ENCODE measurements at regions not wholly inside any gene's neighbourhood (a gene's known extent, or its start where the extent isn't known, plus 50 kb on each side); places are given as distances from the start of the nearest gene placed in this dataset.
"Not testable (repeated sequence)": the region's sequence is repeated elsewhere in the genome, so short reads cannot be mapped to it uniquely, and the experiment has no call there.

DNA sequence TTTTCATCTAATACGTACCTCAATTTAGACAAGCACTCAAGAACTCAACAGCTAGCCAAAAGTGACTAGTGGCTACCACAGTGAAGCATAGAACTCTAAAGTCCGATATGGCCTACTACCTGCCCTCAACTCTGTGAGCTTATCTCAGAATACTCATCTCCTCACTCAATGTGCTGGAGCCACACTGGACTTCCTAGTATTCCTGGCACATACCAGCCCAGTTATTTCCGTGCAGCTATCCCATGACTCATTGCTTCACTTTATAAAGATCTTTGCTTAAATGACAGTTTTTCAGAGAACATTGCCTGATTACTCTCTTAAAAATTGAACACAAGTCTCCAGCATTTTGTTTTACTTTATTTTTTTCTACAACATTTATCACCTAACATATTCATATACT, 524.7 kb downstream of the PYDC2 start:
- DNase-seq (ENCODE audit: low read depth, low spot score), result no peak
- no peak overlapping the region for H3K4me3 ChIP-seq (ENCODE audit: low read depth, low read length)
- TF ChIP-seq, protein P1, sequence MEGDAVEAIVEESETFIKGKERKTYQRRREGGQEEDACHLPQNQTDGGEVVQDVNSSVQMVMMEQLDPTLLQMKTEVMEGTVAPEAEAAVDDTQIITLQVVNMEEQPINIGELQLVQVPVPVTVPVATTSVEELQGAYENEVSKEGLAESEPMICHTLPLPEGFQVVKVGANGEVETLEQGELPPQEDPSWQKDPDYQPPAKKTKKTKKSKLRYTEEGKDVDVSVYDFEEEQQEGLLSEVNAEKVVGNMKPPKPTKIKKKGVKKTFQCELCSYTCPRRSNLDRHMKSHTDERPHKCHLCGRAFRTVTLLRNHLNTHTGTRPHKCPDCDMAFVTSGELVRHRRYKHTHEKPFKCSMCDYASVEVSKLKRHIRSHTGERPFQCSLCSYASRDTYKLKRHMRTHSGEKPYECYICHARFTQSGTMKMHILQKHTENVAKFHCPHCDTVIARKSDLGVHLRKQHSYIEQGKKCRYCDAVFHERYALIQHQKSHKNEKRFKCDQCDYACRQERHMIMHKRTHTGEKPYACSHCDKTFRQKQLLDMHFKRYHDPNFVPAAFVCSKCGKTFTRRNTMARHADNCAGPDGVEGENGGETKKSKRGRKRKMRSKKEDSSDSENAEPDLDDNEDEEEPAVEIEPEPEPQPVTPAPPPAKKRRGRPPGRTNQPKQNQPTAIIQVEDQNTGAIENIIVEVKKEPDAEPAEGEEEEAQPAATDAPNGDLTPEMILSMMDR (IDR thresholded peaks at IDR 0.05; ENCODE audit: insufficient read depth, low read length, missing control alignments), result no peak
- POLR2A ChIA-PET, result no interaction called here
- CTCF ChIA-PET, result no interaction called here

- H3K4me3 ChIP-seq (ENCODE audit: low read depth, low read length), result no peak overlapping the region
- ChIA-PET CTCF (no interaction called here), POLR2A (no interaction called here)
- DNase-seq (ENCODE audit: low read depth, low spot score), result no peak
- TF ChIP-seq, protein P1 (IDR thresholded peaks at IDR 0.05; ENCODE audit: insufficient read depth, low read length, missing control alignments), result no peak
Measured at GRCh38 chr3:191987831-191988350, 526.9 kb downstream of the PYDC2 start.

- POLR2A ChIA-PET, CTCF ChIA-PET: not testable (repeated sequence)
Measured at GRCh38 chr3:191993952-191994351, 533.0 kb downstream of the PYDC2 start.

DNA sequence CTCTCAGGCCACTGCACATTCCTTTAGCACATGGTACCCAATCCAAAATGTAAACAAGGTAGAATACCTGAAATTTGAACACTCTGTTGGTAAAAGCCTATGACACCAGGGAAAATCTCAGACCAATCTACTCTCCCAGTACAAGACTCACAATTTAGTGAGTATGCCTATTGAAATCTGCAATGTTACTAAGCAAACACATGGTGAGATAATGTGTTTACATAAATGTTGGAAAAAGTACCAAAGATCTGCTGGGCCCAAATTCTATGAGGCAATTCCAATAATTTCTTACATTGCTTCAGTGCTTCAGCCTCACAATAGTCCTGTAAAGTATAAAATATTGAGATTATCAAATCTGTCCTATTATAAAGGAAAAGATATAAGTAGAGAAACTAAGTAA, 536.1 kb downstream of the PYDC2 start:
- no peak overlapping the region for H3K4me3 ChIP-seq (ENCODE audit: low read depth, low read length)
- TF ChIP-seq, protein P1 (IDR thresholded peaks at IDR 0.05; ENCODE audit: insufficient read depth, low read length, missing control alignments), result no peak
- CTCF ChIA-PET, result no interaction called here
- POLR2A ChIA-PET, result no interaction called here
- no peak for DNase-seq (ENCODE audit: low read depth, low spot score)

More at GRCh38 chr3:191993952-191994351, 533.0 kb downstream of the PYDC2 start:
- not testable (repeated sequence) for DNase-seq (ENCODE audit: low read depth, low spot score); H3K4me3 ChIP-seq (ENCODE audit: low read depth, low read length)

- no peak for DNase-seq (ENCODE audit: low read depth, low spot score)
- no peak overlapping the region for H3K4me3 ChIP-seq (ENCODE audit: low read depth, low read length)
- CTCF ChIA-PET, result no interaction called here
- POLR2A ChIA-PET, result no interaction called here
- TF ChIP-seq, protein P1 (IDR thresholded peaks at IDR 0.05; ENCODE audit: insufficient read depth, low read length, missing control alignments), result no peak
Measured at GRCh38 chr3:191997579-191998268, 536.8 kb downstream of the PYDC2 start.

GRCh38 chr3:192001218-192001617, 540.3 kb downstream of the PYDC2 start:
- ChIA-PET POLR2A (no interaction called here), CTCF (no interaction called here)
- no peak for DNase-seq (ENCODE audit: low read depth, low spot score)
- H3K4me3 ChIP-seq (ENCODE audit: low read depth, low read length), result no peak overlapping the region
- TF ChIP-seq, protein P1 (IDR thresholded peaks at IDR 0.05; ENCODE audit: insufficient read depth, low read length, missing control alignments), result no peak

- ChIA-PET POLR2A (no interaction called here), CTCF (no interaction called here)
- TF ChIP-seq, protein P1 (IDR thresholded peaks at IDR 0.05; ENCODE audit: insufficient read depth, low read length, missing control alignments), result no peak
- DNase-seq (ENCODE audit: low read depth, low spot score), result no peak
- no peak overlapping the region for H3K4me3 ChIP-seq (ENCODE audit: low read depth, low read length)
Measured at GRCh38 chr3:192005989-192006388, 545.0 kb downstream of the PYDC2 start.
